Neural crest cell (in vitro differentiated cells): ENCODE measurements at regions not wholly inside any gene's neighbourhood (a gene's known extent, or its start where the extent isn't known, plus 50 kb on each side); places are given as distances from the start of the nearest gene placed in this dataset.
"Not testable (repeated sequence)": the region's sequence is repeated elsewhere in the genome, so short reads cannot be mapped to it uniquely, and the experiment has no call there.

Source experiments
- DNase-seq: peaks from one replicate; pipeline ENCODE4 v3.0.0; 2021; ENCODE audit warnings: low read depth, mixed read lengths, low spot score
- H3K27ac Mint-ChIP-seq: one replicate; pipeline ENCODE4 v1.8.0; 2021; ENCODE audit warnings: mild to moderate bottlenecking, mixed read lengths; ENCODE audit not compliant: unreplicated experiment
- H3K27me3 Mint-ChIP-seq: 2 replicates; pipeline ENCODE4 v1.8.0; 2021; ENCODE audit warnings: low read depth, mild to moderate bottlenecking, mixed read lengths
- H3K36me3 Mint-ChIP-seq: 2 replicates; pipeline ENCODE4 v1.8.0; 2021; ENCODE audit warnings: low read depth, mild to moderate bottlenecking, mixed read lengths
- H3K4me1 Mint-ChIP-seq: 2 replicates; pipeline ENCODE4 v1.8.0; 2021; ENCODE audit warnings: mixed read lengths
- H3K4me3 Mint-ChIP-seq: one replicate; pipeline ENCODE4 v1.8.0; 2021; ENCODE audit warnings: mild to moderate bottlenecking, mixed read lengths
- H3K9me3 Mint-ChIP-seq: 2 replicates; pipeline ENCODE4 v1.8.0; 2021; ENCODE audit warnings: mixed read lengths
- TF ChIP-seq, protein P1 (sequence below): fragments of 200-600 bp; sonication (generic); conservative IDR thresholded peaks from 2 replicates; pipeline ENCODE4 v1.5.0; 2021; ENCODE audit warnings: antibody characterized with exemption, mild to moderate bottlenecking

DNA sequence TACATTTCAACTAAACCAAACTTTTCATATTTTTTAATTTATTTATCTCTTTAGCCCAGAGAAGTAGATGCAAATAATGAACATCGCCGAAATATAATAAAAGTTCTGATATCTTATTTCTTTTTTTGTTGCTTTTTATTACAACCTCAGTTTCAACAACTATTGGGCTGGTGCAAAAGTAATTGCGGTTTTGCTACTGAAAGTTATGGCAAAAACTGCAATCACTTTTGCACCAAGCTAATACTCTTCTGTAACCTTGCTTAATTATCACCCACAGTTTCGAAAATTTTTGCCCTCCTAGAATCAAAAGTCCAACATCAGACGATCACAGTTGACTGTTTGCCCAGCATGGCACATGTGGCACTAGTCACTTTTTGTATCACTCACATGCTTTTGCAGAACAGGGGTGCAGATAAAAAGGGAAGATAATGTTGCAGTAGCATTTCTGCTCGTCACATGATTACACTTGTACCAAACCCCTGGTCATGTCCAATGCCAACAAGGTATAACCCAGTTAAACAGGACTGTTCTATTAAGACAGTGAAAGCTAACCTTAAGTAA is 242.4 kb upstream of the GALNT5 start:
- H3K36me3 Mint-ChIP-seq = no peaks in the 10 kb centered on the region
- H3K4me1 Mint-ChIP-seq = no peaks in the 10 kb centered on the region
- no peaks in the 10 kb centered on the region for H3K9me3 Mint-ChIP-seq
- no peak overlapping the region for H3K27ac Mint-ChIP-seq
- DNase-seq = no peak
- TF ChIP-seq, protein P1, sequence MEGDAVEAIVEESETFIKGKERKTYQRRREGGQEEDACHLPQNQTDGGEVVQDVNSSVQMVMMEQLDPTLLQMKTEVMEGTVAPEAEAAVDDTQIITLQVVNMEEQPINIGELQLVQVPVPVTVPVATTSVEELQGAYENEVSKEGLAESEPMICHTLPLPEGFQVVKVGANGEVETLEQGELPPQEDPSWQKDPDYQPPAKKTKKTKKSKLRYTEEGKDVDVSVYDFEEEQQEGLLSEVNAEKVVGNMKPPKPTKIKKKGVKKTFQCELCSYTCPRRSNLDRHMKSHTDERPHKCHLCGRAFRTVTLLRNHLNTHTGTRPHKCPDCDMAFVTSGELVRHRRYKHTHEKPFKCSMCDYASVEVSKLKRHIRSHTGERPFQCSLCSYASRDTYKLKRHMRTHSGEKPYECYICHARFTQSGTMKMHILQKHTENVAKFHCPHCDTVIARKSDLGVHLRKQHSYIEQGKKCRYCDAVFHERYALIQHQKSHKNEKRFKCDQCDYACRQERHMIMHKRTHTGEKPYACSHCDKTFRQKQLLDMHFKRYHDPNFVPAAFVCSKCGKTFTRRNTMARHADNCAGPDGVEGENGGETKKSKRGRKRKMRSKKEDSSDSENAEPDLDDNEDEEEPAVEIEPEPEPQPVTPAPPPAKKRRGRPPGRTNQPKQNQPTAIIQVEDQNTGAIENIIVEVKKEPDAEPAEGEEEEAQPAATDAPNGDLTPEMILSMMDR = no peak
- H3K27me3 Mint-ChIP-seq = no peaks in the 10 kb centered on the region
- no peak overlapping the region for H3K4me3 Mint-ChIP-seq

DNA sequence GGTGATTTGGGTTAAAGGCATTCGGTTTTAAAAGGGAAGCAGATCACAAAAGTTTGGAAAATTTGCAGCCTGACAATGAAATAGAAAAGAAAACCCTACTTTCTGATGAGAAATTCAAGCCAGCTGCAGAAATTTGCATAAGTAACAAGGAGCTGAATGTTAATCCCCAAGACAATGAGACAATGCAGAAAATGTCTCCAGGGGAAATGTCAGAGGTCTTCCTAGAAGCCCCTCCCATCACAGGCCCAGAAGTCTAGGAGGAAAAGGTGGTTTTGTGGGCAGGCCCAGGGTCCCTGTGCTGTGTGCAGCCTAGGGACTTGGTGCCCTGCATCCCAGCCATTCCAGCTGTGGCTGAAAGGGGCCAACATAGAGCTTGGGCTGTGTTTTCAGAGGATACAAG is 234.2 kb upstream of the GALNT5 start:
- not testable (repeated sequence) for H3K36me3 Mint-ChIP-seq

DNA sequence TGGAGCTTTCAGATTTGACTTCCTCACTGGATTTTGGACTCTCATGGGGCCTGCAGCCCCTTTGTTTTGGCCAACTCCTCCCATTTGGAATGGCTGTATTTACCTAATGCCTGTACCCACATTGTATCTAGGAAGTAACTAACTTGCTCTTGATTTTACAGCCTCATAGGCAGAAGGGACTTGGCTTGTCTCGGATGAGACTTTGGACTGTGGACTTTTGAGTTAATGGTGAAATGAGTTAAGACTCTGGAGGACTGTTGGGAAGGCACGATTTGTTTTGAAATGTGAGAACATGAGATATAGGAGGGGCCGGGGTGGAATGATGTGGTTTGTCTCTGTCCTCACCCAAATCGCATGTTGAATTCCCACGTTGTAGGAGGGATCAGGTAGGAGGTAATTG is 233.4 kb upstream of the GALNT5 start:
- TF ChIP-seq, protein P1 = no peak
- Mint-ChIP-seq H3K27ac (no peak overlapping the region), H3K4me3 (no peak overlapping the region)

More for the DNA sequence above, 234.2 kb upstream of the GALNT5 start:
- not testable (repeated sequence) for H3K4me3 Mint-ChIP-seq, H3K4me1 Mint-ChIP-seq, DNase-seq, H3K27me3 Mint-ChIP-seq, H3K27ac Mint-ChIP-seq
- H3K9me3 Mint-ChIP-seq = peaks cover 13% of the 10 kb centered on the region

DNA sequence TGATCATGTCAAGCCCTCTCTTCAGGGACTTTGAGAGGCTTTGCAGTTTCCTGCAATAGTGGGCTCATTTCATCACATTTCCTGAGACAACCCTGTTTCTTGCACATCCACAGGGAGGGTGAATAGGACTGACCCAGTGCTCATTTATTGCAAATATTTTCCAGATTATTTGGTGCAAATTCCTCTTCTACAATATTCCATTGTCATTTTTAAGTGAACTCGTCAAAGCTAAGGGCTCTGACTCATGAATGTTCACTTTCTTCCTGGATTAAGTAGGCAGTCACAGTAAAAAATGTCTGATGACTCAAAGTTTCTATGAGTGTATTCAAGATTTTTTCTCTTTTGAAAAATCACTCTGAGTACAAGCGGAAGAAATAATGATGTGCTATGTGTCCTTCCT is 225.5 kb upstream of the GALNT5 start:
- TF ChIP-seq, protein P1 = no peak
- Mint-ChIP-seq H3K4me3 (no peak overlapping the region), H3K36me3 (no peaks in the 10 kb centered on the region), H3K27me3 (no peaks in the 10 kb centered on the region), H3K9me3 (no peaks in the 10 kb centered on the region), H3K27ac (no peak overlapping the region), H3K4me1 (peaks cover 6% of the 10 kb centered on the region)
- DNase-seq = no peak

More for the DNA sequence above, 233.4 kb upstream of the GALNT5 start:
- H3K9me3 Mint-ChIP-seq = peaks cover 13% of the 10 kb centered on the region
- H3K36me3 Mint-ChIP-seq = peaks cover 4% of the 10 kb centered on the region
- H3K27me3 Mint-ChIP-seq = no peaks in the 10 kb centered on the region
- no peak for DNase-seq
- peaks cover 4% of the 10 kb centered on the region for H3K4me1 Mint-ChIP-seq

DNA sequence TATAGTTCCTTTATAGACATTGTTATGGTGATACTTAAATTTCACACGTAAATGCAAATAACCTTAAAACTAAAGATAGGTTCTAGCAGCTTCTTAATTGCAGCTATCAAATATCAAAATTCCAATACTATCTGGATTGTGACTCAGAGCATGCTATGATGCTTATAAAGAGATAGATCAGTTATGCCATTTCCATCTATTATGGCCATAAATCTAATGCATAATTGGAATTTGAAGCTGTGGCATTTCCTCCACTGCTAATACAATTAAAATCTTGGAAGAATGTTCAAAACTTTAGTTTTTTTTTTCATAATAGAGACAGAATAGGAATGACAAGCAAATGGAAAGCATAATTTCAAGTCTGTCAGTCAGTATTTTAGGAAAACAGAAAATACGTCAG is 220.8 kb upstream of the GALNT5 start:
- Mint-ChIP-seq H3K27me3 (no peaks in the 10 kb centered on the region), H3K4me3 (no peak overlapping the region), H3K9me3 (peaks cover 3% of the 10 kb centered on the region), H3K4me1 (peaks cover 6% of the 10 kb centered on the region), H3K27ac (no peak overlapping the region), H3K36me3 (no peaks in the 10 kb centered on the region)
- TF ChIP-seq, protein P1 = no peak
- DNase-seq = no peak

DNA sequence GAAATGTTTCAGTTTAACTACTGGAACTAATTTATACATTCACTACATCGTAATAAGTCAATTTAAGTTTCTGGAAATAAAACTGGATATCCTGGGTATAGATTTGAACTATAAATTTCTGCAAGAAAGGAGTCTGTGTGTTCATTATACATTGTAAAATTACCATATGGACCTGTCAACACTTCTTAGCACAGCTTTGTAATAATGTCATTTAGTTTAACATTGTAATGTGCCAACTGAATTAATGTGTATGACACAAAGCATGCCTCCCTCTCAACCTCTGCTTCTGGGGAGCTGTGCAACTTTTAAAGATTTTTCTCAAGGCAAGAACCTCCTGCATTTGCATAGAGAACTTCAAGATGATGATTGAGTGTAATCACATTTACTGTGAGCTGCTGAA is 213.7 kb upstream of the GALNT5 start:
- no peaks in the 10 kb centered on the region for H3K4me1 Mint-ChIP-seq
- no peaks in the 10 kb centered on the region for H3K27me3 Mint-ChIP-seq
- no peak overlapping the region for H3K27ac Mint-ChIP-seq
- no peak for DNase-seq
- TF ChIP-seq, protein P1 = no peak
- no peak overlapping the region for H3K4me3 Mint-ChIP-seq
- peaks cover 3% of the 10 kb centered on the region for H3K9me3 Mint-ChIP-seq
- no peaks in the 10 kb centered on the region for H3K36me3 Mint-ChIP-seq
